Lower lobe of right lung (tissue), 2 donors: ENCODE measurements at regions not wholly inside any gene's neighbourhood (a gene's known extent, or its start where the extent isn't known, plus 50 kb on each side); places are given as distances from the start of the nearest gene placed in this dataset.
"Not testable (repeated sequence)": the region's sequence is repeated elsewhere in the genome, so short reads cannot be mapped to it uniquely, and the experiment has no call there.

Experiments
- ATAC-seq, 2 donors: fragments of 200-7000 bp; cut with Tn5 transposase; one replicate each; pipeline ENCODE4 v1.9.1; 2020 to 2022; ENCODE audit warnings: mild to moderate bottlenecking in 2 of 2, moderate library complexity in 2 of 2
- DNase-seq: peaks from one replicate; pipeline ENCODE4 v3.0.0-alpha.2; 2020
- H3K27ac ChIP-seq: fragments of 200-600 bp; one replicate; pipeline ENCODE4 v1.8.0; 2022
- H3K27me3 ChIP-seq: fragments of 200-600 bp; one replicate; pipeline ENCODE4 v1.8.0; 2022; ENCODE audit warnings: low read depth
- H3K36me3 ChIP-seq: fragments of 200-600 bp; one replicate; pipeline ENCODE4 v1.8.0; 2022; ENCODE audit warnings: mild to moderate bottlenecking
- H3K4me1 ChIP-seq: fragments of 200-600 bp; one replicate; pipeline ENCODE4 v1.8.0; 2022
- H3K4me3 ChIP-seq: fragments of 200-600 bp; one replicate; pipeline ENCODE4 v1.8.0; 2022; ENCODE audit warnings: mild to moderate bottlenecking
- H3K9me3 ChIP-seq: fragments of 200-600 bp; one replicate; pipeline ENCODE4 v1.8.0; 2022
- intact Hi-C: fragments of 100-400 bp; cut with DNase I; formaldehyde crosslinking; loops from one replicate; pipeline ENCODE4 v1.11.0; 2022
- TF ChIP-seq, protein P1 (sequence below): fragments of 200-600 bp; IDR thresholded peaks from one replicate; pipeline ENCODE4 v1.8.0; 2022; ENCODE audit warnings: antibody characterized with exemption, mild to moderate bottlenecking
- donor health status: DM: no; HTN: yes; CAD: no; lungs with severe emphysema.

- Histone ChIP-seq H3K4me1 (no peaks in the 10 kb centered on the region), H3K27me3 (no peaks in the 10 kb centered on the region), H3K9me3 (peaks cover 8% of the 10 kb centered on the region), H3K4me3 (no peak overlapping the region), H3K27ac (no peak overlapping the region), H3K36me3 (no peaks in the 10 kb centered on the region)
- intact Hi-C loops: no loop called here
- TF ChIP-seq, protein P1, sequence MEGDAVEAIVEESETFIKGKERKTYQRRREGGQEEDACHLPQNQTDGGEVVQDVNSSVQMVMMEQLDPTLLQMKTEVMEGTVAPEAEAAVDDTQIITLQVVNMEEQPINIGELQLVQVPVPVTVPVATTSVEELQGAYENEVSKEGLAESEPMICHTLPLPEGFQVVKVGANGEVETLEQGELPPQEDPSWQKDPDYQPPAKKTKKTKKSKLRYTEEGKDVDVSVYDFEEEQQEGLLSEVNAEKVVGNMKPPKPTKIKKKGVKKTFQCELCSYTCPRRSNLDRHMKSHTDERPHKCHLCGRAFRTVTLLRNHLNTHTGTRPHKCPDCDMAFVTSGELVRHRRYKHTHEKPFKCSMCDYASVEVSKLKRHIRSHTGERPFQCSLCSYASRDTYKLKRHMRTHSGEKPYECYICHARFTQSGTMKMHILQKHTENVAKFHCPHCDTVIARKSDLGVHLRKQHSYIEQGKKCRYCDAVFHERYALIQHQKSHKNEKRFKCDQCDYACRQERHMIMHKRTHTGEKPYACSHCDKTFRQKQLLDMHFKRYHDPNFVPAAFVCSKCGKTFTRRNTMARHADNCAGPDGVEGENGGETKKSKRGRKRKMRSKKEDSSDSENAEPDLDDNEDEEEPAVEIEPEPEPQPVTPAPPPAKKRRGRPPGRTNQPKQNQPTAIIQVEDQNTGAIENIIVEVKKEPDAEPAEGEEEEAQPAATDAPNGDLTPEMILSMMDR: no peak
- DNase-seq (no peak), ATAC-seq (no peak)
Measured at GRCh38 chr4:31199644-31200043, 479.5 kb downstream of the PCDH7 start.

- H3K4me3 ChIP-seq, ATAC-seq, H3K27me3 ChIP-seq, H3K4me1 ChIP-seq, intact Hi-C loops, DNase-seq, H3K27ac ChIP-seq, H3K36me3 ChIP-seq, H3K9me3 ChIP-seq: not testable (repeated sequence)
Measured at GRCh38 chr4:31202054-31202453, 481.9 kb downstream of the PCDH7 start.

DNA sequence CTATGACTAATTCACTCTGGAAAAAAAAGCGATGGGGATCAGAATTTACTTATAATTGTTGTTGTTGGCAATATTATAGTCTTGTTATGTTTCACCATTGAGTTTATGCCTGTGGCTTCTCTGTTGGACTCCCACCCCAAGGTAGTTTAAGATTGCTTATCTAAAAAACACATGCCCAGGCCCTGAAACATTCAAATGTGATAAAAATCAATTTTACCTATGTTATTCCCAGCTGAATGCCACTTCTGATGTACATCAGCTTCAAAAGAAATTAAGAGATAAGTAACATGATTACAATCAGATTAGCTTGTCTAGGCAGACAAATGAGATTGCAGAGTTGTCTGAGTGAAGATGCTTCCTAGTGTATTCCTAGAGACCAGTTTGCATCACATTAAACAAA is 484.7 kb downstream of the PCDH7 start:
- ATAC-seq: no peak
- Histone ChIP-seq H3K4me3 (no peak overlapping the region), H3K9me3 (peaks cover 4% of the 10 kb centered on the region), H3K36me3 (no peaks in the 10 kb centered on the region), H3K4me1 (no peaks in the 10 kb centered on the region), H3K27ac (no peak overlapping the region), H3K27me3 (no peaks in the 10 kb centered on the region)
- intact Hi-C loops: no loop called here
- no peak for DNase-seq
- TF ChIP-seq, protein P1: no peak

- ATAC-seq: no peak
- intact Hi-C loops: no loop called here
Measured at GRCh38 chr4:31220921-31221320, 500.8 kb downstream of the PCDH7 start.

DNA sequence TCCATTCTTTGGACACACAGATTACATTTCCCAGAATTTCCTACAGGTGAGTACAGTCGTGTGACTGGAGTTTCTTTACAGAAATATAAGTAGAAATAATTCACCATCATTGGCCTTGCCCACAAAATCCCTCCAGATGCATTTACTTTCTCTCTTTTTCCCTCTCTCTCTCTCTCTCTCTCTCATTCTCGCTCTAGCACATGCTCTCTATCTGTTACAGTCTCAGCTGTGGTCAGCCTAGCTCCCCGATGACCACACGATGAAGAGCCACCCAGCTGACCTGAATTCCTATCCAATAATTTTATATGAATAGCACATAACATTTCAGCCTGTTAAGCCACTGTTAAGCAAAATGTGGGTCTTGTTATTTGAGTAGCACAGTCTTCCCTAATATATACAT is 507.9 kb downstream of the PCDH7 start:
- TF ChIP-seq, protein P1: no peak
- DNase-seq: no peak
- Histone ChIP-seq H3K9me3 (no peaks in the 10 kb centered on the region), H3K27me3 (no peaks in the 10 kb centered on the region), H3K4me1 (no peaks in the 10 kb centered on the region), H3K36me3 (no peaks in the 10 kb centered on the region), H3K27ac (no peak overlapping the region), H3K4me3 (no peak overlapping the region)
- ATAC-seq: no peak
- intact Hi-C loops: no loop called here

More at GRCh38 chr4:31220921-31221320, 500.8 kb downstream of the PCDH7 start:
- Histone ChIP-seq H3K9me3 (peaks cover 3% of the 10 kb centered on the region), H3K27me3 (no peaks in the 10 kb centered on the region), H3K27ac (no peak overlapping the region), H3K36me3 (no peaks in the 10 kb centered on the region), H3K4me3 (no peak overlapping the region), H3K4me1 (no peaks in the 10 kb centered on the region)
- no peak for DNase-seq
- TF ChIP-seq, protein P1: no peak

GRCh38 chr4:31230594-31230993 is 510.4 kb downstream of the PCDH7 start:
- TF ChIP-seq, protein P1: no peak
- ATAC-seq (no peak), DNase-seq (no peak)
- no peak overlapping the region for H3K4me3 ChIP-seq
- no peak overlapping the region for H3K27ac ChIP-seq
- intact Hi-C loops: no loop called here
- no peaks in the 10 kb centered on the region for H3K36me3 ChIP-seq
- H3K9me3 ChIP-seq: no peaks in the 10 kb centered on the region
- H3K4me1 ChIP-seq: no peaks in the 10 kb centered on the region
- H3K27me3 ChIP-seq: no peaks in the 10 kb centered on the region
